ENCODE measurements at regions not wholly inside any gene's neighbourhood (a gene's known extent, or its start where the extent isn't known, plus 50 kb on each side); places are given as distances from the start of the nearest gene placed in this dataset.

GRCh38 chr14:76974365-76974764 lies 54.1 kb downstream of the IRF2BPL start:
- TF ChIP-seq CTCF (IDR thresholded peaks at IDR 0.05; ENCODE audit: insufficient read depth, low read depth, low read length): no peak
- H3K4me3 ChIP-seq (ENCODE audit: low read depth, low read length): no peak overlapping the region
- DNase-seq (ENCODE audit: low read depth): no peak

- DNase-seq (ENCODE audit: low read depth): no peak
- TF ChIP-seq CTCF (IDR thresholded peaks at IDR 0.05; ENCODE audit: insufficient read depth, low read depth, low read length): no peak
- H3K4me3 ChIP-seq (ENCODE audit: low read depth, low read length): no peak overlapping the region
Measured at GRCh38 chr14:76971549-76971948, 57.0 kb downstream of the IRF2BPL start.

GRCh38 chr14:76968621-76969063 lies 59.9 kb downstream of the IRF2BPL start:
- no peak for DNase-seq (ENCODE audit: low read depth)
- no peak overlapping the region for H3K4me3 ChIP-seq (ENCODE audit: low read depth, low read length)
- no peak for TF ChIP-seq CTCF (IDR thresholded peaks at IDR 0.05; ENCODE audit: insufficient read depth, low read depth, low read length)

- H3K4me3 ChIP-seq (ENCODE audit: low read depth, low read length): no peak overlapping the region
- no peak for DNase-seq (ENCODE audit: low read depth)
- no peak for TF ChIP-seq CTCF (IDR thresholded peaks at IDR 0.05; ENCODE audit: insufficient read depth, low read depth, low read length)
Measured at GRCh38 chr14:76967788-76968187, 60.7 kb downstream of the IRF2BPL start.

GRCh38 chr14:76965232-76965631 lies 63.3 kb downstream of the IRF2BPL start:
- TF ChIP-seq CTCF (IDR thresholded peaks at IDR 0.05; ENCODE audit: insufficient read depth, low read depth, low read length): no peak
- DNase-seq (ENCODE audit: low read depth): no peak
- no peak overlapping the region for H3K4me3 ChIP-seq (ENCODE audit: low read depth, low read length)

GRCh38 chr14:76964695-76965094 lies 63.8 kb downstream of the IRF2BPL start:
- no peak overlapping the region for H3K4me3 ChIP-seq (ENCODE audit: low read depth, low read length)
- TF ChIP-seq CTCF (IDR thresholded peaks at IDR 0.05; ENCODE audit: insufficient read depth, low read depth, low read length): no peak

GRCh38 chr14:76963372-76963771 lies 65.1 kb downstream of the IRF2BPL start:
- TF ChIP-seq CTCF (IDR thresholded peaks at IDR 0.05; ENCODE audit: insufficient read depth, low read depth, low read length): no peak
- no peak for DNase-seq (ENCODE audit: low read depth)
- H3K4me3 ChIP-seq (ENCODE audit: low read depth, low read length): no peak overlapping the region

More at GRCh38 chr14:76964695-76965094, 63.8 kb downstream of the IRF2BPL start:
- DNase-seq (ENCODE audit: low read depth): no peak
